ENCODE measurements at regions not wholly inside any gene's neighbourhood (a gene's known extent, or its start where the extent isn't known, plus 50 kb on each side); places are given as distances from the start of the nearest gene placed in this dataset.

DNA sequence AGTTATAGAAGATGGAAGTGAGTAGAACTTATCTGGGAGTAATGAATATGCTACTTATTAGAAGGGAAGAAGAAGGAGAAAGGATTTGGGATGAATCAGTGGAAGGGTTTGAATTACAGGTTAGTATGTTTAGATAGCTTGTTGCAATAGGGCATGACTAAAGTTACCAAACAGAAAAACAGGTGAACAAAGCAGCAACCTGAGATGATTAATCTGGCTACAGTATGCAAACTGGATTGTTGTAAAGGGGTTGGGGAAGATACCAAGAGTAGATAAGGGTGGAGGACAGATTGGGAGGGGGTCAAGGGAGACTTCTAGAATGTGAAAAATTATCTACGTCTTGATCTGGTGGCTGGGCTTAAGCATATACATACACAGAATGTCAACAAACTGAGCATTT lies 73.4 kb upstream of the CLEC14A start:
- ChIA-PET POLR2A (no interaction called here), CTCF (no interaction called here)
- no peak overlapping the region for H3K4me3 Mint-ChIP-seq (ENCODE audit: unreplicated experiment)
- no TSS peak for BruUV-seq (replicated peaks)
- Histone ChIP-seq H3K36me3 (ENCODE audit: control insufficient read depth, insufficient read depth, low read length) (no peaks in the 10 kb centered on the region), H3K27me3 (replicated peaks; ENCODE audit: control insufficient read depth, insufficient read depth, low read length) (no peaks in the 10 kb centered on the region), H3K4me1 (no peaks in the 10 kb centered on the region), H3K9me3 (no peaks in the 10 kb centered on the region), H3K4me3 (ENCODE audit: low read depth, low read length) (no peak overlapping the region)
- TF ChIP-seq, protein P1, sequence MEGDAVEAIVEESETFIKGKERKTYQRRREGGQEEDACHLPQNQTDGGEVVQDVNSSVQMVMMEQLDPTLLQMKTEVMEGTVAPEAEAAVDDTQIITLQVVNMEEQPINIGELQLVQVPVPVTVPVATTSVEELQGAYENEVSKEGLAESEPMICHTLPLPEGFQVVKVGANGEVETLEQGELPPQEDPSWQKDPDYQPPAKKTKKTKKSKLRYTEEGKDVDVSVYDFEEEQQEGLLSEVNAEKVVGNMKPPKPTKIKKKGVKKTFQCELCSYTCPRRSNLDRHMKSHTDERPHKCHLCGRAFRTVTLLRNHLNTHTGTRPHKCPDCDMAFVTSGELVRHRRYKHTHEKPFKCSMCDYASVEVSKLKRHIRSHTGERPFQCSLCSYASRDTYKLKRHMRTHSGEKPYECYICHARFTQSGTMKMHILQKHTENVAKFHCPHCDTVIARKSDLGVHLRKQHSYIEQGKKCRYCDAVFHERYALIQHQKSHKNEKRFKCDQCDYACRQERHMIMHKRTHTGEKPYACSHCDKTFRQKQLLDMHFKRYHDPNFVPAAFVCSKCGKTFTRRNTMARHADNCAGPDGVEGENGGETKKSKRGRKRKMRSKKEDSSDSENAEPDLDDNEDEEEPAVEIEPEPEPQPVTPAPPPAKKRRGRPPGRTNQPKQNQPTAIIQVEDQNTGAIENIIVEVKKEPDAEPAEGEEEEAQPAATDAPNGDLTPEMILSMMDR (IDR thresholded peaks at IDR 0.05; ENCODE audit: insufficient read depth in 1 of 2, low read depth in 1 of 2, low read length in 1 of 2, severe bottlenecking in 1 of 2, unreplicated experiment in 1 of 2): no peak
- no peaks in the 10 kb centered on the region for H3K4me1 Mint-ChIP-seq (ENCODE audit: low read depth, unreplicated experiment)
- H3K27me3 Mint-ChIP-seq (ENCODE audit: insufficient read depth, unreplicated experiment): no peaks in the 10 kb centered on the region
- no peak for DNase-seq
- no peak overlapping the region for H3K27ac Mint-ChIP-seq (ENCODE audit: unreplicated experiment)
- no peaks in the 10 kb centered on the region for H3K36me3 Mint-ChIP-seq (ENCODE audit: insufficient read depth, unreplicated experiment)
- H3K9me3 Mint-ChIP-seq (ENCODE audit: unreplicated experiment): no peaks in the 10 kb centered on the region
- intact Hi-C loops (cut with micrococcal nuclease; ENCODE audit: unreplicated experiment): no loop called here

DNA sequence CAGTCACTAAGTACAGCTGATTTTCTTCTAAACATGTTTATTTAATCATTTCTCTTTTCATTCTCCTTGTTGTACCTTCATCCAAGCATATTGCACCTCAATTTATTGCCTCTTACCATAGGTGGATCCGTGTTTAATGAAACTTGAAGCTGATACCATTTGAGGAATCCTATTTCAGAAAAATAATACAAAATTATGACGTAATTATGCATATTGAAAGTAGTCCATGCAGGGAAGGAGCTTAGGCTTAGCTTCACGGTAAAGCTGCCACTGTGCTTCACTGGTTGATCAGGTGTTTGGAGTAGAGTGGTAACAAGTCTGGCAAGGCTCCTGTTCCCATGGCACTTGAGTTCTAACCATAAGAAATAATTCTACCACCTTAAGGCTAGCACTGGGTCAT lies 61.0 kb upstream of the CLEC14A start:
- intact Hi-C loops (cut with micrococcal nuclease; ENCODE audit: unreplicated experiment): no loop called here
- H3K27me3 ChIP-seq (replicated peaks; ENCODE audit: control insufficient read depth, insufficient read depth, low read length): no peaks in the 10 kb centered on the region
- Mint-ChIP-seq H3K4me3 (ENCODE audit: unreplicated experiment) (no peak overlapping the region), H3K9me3 (ENCODE audit: unreplicated experiment) (no peaks in the 10 kb centered on the region), H3K4me1 (ENCODE audit: low read depth, unreplicated experiment) (no peaks in the 10 kb centered on the region), H3K36me3 (ENCODE audit: insufficient read depth, unreplicated experiment) (no peaks in the 10 kb centered on the region), H3K27me3 (ENCODE audit: insufficient read depth, unreplicated experiment) (no peaks in the 10 kb centered on the region), H3K27ac (ENCODE audit: unreplicated experiment) (no peak overlapping the region)
- TF ChIP-seq, protein P1 (IDR thresholded peaks at IDR 0.05; ENCODE audit: insufficient read depth in 1 of 2, low read depth in 1 of 2, low read length in 1 of 2, severe bottlenecking in 1 of 2, unreplicated experiment in 1 of 2): no peak
- no peaks in the 10 kb centered on the region for H3K9me3 ChIP-seq
- no peak overlapping the region for H3K4me3 ChIP-seq (ENCODE audit: low read depth, low read length)
- H3K36me3 ChIP-seq (ENCODE audit: control insufficient read depth, insufficient read depth, low read length): no peaks in the 10 kb centered on the region
- H3K4me1 ChIP-seq: no peaks in the 10 kb centered on the region
- ChIA-PET POLR2A (no interaction called here), CTCF (no interaction called here)
- no TSS peak for BruUV-seq (replicated peaks)
- DNase-seq: no peak

DNA sequence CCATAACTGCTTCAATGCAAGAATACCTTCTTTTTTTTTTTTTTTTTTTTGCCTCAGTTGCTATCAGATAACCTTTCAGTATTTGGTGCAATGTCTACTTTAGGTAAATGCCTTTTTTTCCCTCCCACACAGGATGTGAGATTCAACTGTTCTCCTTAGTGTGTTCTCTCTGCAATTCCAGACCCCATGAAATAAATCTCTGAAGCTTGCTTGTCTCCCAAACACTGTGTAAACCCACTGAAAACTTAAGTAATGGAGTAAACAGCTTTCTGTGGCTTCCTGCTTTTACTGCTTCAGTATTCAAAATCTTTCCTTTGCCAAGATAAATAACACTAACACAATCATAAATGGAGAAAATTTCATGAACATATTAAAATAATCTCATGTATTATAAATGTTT lies 55.8 kb upstream of the CLEC14A start:
- no peaks in the 10 kb centered on the region for H3K27me3 Mint-ChIP-seq (ENCODE audit: insufficient read depth, unreplicated experiment)
- H3K27ac Mint-ChIP-seq (ENCODE audit: unreplicated experiment): no peak overlapping the region
- Histone ChIP-seq H3K36me3 (ENCODE audit: control insufficient read depth, insufficient read depth, low read length) (no peaks in the 10 kb centered on the region), H3K9me3 (no peaks in the 10 kb centered on the region), H3K4me1 (no peaks in the 10 kb centered on the region), H3K27me3 (replicated peaks; ENCODE audit: control insufficient read depth, insufficient read depth, low read length) (no peaks in the 10 kb centered on the region), H3K4me3 (ENCODE audit: low read depth, low read length) (no peak overlapping the region)
- H3K4me3 Mint-ChIP-seq (ENCODE audit: unreplicated experiment): no peak overlapping the region
- TF ChIP-seq, protein P1 (IDR thresholded peaks at IDR 0.05; ENCODE audit: insufficient read depth in 1 of 2, low read depth in 1 of 2, low read length in 1 of 2, severe bottlenecking in 1 of 2, unreplicated experiment in 1 of 2): no peak
- ChIA-PET POLR2A (no interaction called here), CTCF (no interaction called here)
- H3K9me3 Mint-ChIP-seq (ENCODE audit: unreplicated experiment): no peaks in the 10 kb centered on the region
- no TSS peak for BruUV-seq (replicated peaks)
- H3K4me1 Mint-ChIP-seq (ENCODE audit: low read depth, unreplicated experiment): no peaks in the 10 kb centered on the region
- no peak for DNase-seq
- intact Hi-C loops (cut with micrococcal nuclease; ENCODE audit: unreplicated experiment): no loop called here
- no peaks in the 10 kb centered on the region for H3K36me3 Mint-ChIP-seq (ENCODE audit: insufficient read depth, unreplicated experiment)

All from Caco-2 (cell line).